ENCODE measurements at regions not wholly inside any gene's neighbourhood (a gene's known extent, or its start where the extent isn't known, plus 50 kb on each side); places are given as distances from the start of the nearest gene placed in this dataset.
"Not testable (repeated sequence)": the region's sequence is repeated elsewhere in the genome, so short reads cannot be mapped to it uniquely, and the experiment has no call there.

GRCh38 chr9:29203244-29203930 is 1630.1 kb upstream of the C9orf72 start:
- no peak for DNase-seq

GRCh38 chr9:29208670-29209069 is 1635.4 kb upstream of the C9orf72 start:
- peak; percentile 55 for DNase-seq

DNA sequence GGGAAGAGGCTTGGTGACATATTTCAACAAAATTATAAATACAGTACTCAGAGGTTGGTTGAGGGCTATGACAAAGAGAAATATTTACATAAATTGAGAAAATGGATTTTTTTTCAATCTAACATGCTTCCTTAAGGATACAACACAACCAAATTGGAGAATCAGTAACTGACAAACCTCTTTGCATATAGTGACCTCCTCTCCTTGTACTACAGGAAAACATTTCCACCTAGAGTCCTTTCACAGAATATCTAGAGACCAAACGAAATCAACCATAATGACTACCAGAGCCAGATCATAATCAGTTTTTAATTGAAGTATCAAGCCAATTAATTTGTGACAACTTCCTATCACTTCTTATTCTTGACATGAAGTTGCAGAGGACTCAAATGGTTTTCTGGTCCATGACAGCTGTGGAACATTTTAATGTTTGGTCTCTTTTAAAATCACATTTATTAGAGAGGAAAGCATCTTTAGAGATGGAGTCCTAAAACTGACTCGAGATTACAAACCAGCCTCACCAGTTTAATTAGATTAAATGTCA is 1636.5 kb upstream of the C9orf72 start:
- peak; percentile 11 for DNase-seq

- peak; percentile 30 for DNase-seq
These were observed 1637.8 kb upstream of the C9orf72 start for GRCh38 chr9:29211003-29211579.

DNA sequence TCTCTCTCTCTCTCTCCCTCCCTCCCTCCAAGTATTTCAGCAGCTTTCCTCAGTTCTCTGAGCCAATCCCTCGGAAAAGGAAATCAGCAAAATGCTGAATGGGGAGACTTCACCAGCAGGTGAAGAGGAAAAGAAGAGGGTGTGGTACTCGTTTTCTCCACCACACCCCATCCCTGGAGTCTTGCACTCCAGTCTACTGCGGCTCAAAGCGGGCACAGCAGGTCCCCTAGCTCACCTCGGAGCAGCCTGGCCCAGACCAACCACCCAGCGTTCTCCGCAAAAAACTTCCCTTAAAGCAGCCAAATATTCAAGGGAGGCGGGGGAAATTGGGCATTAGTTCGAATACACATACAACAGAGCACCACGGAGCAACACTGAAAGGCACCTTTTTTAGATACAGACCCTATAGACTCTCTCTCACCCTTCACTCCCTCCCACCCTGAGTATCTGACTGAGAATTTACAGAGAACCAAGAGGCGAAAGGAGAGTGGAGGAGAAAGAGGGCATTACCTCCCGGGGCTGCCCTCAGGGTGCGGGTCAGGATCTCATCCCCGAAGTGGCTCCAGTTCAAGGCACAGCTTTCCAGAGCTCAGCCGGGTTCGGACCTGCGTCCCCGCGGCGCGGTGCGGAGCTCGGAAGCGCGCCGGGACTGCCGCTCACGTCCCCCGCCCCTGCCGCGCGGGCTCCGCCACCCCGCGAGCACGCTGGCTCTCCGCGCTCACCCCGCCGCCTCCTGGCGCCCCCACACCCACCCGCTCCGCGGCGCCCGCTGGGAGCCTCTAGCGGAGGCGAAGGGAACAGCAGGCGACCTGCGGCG is 1638.5 kb upstream of the C9orf72 start:
- DNase-seq = peak; percentile 52

- DNase-seq = peak; percentile 46
These were observed 1639.4 kb upstream of the C9orf72 start for GRCh38 chr9:29212397-29213387.

GRCh38 chr9:29213417-29214153 is 1640.3 kb upstream of the C9orf72 start, which contains the start of gene LINGO2:
LINGO2 (minus strand) TSS chr9:29213601.
- peak; percentile 77 for DNase-seq

DNA sequence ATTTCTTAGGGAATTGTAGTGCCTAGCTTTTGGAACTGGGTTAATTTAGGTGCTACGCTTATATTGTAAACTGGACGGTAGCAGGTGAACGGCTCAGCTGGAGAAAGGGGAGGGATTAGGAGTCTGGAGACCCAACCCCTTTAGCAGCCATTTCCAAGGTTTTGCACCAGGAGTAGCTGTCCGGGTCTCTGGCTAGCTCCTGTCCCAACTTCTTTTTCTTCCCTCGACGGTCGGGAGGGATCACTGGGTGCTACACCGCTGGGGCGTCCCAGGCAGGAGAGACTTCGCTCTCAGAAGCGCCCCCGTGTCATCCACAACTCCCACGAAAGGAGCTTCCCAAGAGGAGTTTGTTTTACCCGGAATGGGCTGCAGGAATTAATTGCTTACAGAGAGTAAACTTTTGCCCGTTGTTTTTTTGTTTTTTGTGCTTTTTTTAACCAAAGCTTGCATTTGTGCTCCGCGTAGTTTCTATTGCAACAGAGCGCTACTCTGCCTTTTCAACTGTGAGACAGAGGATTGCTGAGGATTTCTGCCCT is 1640.9 kb upstream of the C9orf72 start:
- peak; percentile 88 for DNase-seq

DNA sequence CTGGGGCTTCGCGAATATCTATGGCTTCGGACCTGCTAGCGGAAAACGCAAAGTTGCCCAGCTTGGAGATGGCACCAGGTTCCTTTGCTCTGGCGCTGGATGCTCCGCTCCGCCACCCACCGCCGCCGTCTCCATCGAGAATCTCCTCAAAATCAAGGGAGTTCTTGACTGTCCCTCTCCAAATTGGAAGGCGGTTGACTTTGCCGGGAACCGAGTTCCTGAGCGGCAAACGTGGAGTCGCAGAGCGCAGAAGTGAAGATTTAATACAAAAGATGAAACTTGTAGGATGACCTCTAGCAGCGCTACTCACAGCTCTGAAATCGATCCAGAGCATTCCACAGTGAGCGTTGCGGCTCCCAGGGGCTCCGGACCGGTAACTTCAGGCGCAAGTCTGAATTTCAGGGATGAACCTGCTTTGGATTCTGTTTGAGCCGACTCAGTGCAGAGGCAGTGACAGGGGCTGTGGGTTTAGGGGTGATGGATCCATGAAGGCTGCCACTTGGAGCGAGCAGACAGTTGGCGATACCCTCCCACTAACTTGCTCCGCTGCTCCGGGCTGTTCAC is 1641.5 kb upstream of the C9orf72 start:
- DNase-seq = peak; percentile 60

DNA sequence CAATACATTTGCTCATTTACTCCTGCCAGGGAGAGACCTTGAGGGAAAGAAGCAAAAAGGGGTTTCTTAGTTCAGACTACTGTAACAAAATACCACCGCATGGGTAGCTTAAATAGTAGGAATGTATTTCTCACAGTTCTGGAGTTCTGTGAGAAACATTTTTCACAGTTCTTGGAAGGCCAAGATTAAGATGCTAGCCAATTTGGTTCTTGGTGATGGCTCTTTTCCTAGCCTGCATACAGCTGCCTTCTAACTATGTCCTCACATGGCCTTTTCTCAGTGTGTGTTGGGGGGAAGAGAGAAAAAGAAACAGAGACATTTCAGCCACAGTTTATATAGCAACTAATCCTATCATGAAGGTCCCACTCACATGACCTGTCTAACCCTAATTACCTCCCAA is 1644.7 kb upstream of the C9orf72 start:
- no peak for DNase-seq

- DNase-seq = peak; percentile 58
These were observed 1647.4 kb upstream of the C9orf72 start for GRCh38 chr9:29220596-29221251.

GRCh38 chr9:29228558-29228957 is 1655.3 kb upstream of the C9orf72 start:
- no peak for DNase-seq

GRCh38 chr9:29230931-29231330 is 1657.7 kb upstream of the C9orf72 start:
- no peak for DNase-seq

DNA sequence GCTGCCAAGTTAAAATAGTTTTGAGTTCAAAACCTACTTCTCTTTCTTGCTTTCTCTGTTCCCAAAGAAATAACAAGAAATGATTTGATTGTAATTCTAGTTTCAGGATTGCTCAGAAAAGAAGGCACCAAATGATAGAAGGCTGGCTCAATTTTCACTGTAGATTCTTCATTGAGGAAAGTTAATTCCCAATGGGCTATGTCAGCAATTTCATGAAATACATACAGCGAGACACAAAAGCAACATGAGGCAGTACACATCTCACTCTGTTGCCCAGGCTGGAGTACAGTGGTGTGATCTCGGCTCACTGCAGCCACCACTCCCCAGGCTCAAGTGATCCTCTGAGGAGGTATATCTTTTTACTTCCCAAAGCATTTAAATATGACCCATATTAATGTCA is 1659.9 kb upstream of the C9orf72 start:
- DNase-seq = no peak

- DNase-seq = peak; percentile 25
These were observed 1668.0 kb upstream of the C9orf72 start for GRCh38 chr9:29241320-29241719.

DNA sequence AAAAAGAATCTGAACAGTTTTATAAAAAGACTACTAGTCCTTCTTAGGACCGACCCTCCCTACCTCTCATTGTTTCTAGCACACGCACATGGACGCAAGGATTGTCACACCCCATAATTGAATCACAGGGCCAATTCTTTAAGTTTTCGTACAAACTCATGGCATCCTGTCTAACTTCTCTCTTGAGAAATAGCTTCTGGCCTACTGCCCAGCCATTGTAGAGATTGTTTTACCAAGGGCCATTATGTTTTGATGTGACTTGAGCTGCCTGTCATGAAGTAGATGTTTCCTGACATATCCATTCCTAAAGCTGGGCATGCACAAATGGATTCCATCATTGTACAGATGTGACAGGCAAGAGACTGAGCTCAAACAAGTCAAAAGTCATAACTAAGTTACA is 1672.1 kb upstream of the C9orf72 start:
- no peak for DNase-seq

GRCh38 chr9:29270400-29270799 is 1697.1 kb upstream of the C9orf72 start:
- DNase-seq = not testable (repeated sequence)

DNA sequence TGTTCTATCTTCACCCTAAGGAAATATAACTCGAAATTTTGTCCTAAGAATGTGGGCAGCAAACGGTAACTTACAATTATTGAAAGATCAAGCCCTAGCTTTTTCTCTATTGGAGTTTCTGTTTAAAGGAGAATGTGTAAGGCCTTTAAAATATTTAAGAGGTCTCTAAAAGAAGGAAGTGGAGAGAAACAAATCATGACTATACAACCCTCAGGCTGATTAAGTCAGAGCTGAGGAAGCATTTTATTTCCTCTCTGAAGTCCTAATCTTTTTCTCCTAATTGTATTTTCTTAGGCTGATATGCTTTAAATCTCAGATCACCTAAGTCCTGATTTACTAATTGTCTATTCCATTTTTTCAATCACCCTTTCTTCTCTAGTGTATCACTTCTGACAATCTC is 1708.8 kb upstream of the C9orf72 start:
- DNase-seq = peak; percentile 40

GRCh38 chr9:29285818-29286217 is 1712.5 kb upstream of the C9orf72 start:
- DNase-seq = peak; percentile 81

DNA sequence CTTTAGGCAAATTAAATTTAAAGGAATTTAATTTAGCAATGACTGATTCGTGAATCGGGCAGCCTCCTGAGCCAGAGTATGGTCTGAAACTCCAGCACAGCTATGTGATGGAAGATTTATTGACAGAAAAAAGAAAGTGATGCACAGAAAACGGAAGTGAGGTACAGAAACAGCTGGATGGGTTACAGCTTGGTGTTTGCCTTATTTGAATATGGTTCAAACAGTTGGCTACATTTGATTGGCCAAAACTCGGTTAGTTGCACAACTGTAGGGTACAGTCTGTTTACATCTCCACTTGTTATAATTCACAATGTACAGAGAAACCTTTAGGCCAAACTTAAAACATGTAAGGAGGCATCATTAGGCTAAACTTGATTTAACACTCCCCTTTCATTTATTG is 1716.1 kb upstream of the C9orf72 start:
- DNase-seq = no peak
